Naive B cell (primary cell): ENCODE measurements at regions not wholly inside any gene's neighbourhood (a gene's known extent, or its start where the extent isn't known, plus 50 kb on each side); places are given as distances from the start of the nearest gene placed in this dataset.
A peak's percentile ranks its signal among the peaks of the same experiment; 100 is the strongest.

ENCODE experiments used
- ATAC-seq, 2 donors: fragments of 150-1000 bp; cut with Tn5 transposase; 2 replicates each; pipeline ENCODE4 v1.10.0; 2021; ENCODE audit warnings: low read depth in 2 of 2, mild to moderate bottlenecking in 2 of 2, moderate library complexity in 2 of 2
- DNase-seq: peaks from one replicate; pipeline ENCODE4 v3.0.0; 2022
- H3K27ac Mint-ChIP-seq, 6 donors: one replicate each; pipeline ENCODE4 v1.8.0; 2020 to 2022; ENCODE audit warnings: mild to moderate bottlenecking in 6 of 6, mixed read lengths in 6 of 6, moderate library complexity in 5 of 6, inconsistent platforms in 2 of 6
- H3K27me3 Mint-ChIP-seq, 3 donors: one replicate each; pipeline ENCODE4 v1.8.0; 2021 to 2022; ENCODE audit warnings: mixed read lengths in 3 of 3, mild to moderate bottlenecking in 1 of 3
- H3K36me3 Mint-ChIP-seq, 2 donors: one replicate each; pipeline ENCODE4 v1.8.0; 2020 to 2022; ENCODE audit warnings: mixed read lengths in 2 of 2, inconsistent platforms in 1 of 2, mild to moderate bottlenecking in 1 of 2
- H3K4me1 Mint-ChIP-seq, 3 donors: one replicate each; pipeline ENCODE4 v1.8.0; 2020 to 2022; ENCODE audit warnings: mixed read lengths in 3 of 3, inconsistent platforms in 1 of 3, mild to moderate bottlenecking in 1 of 3, moderate library complexity in 1 of 3
- H3K4me3 Mint-ChIP-seq, 8 donors: one replicate each; pipeline ENCODE4 v1.8.0; 2020 to 2022; ENCODE audit warnings: mild to moderate bottlenecking in 8 of 8, mixed read lengths in 8 of 8, moderate library complexity in 8 of 8, inconsistent platforms in 2 of 8
- H3K9me3 Mint-ChIP-seq, 7 donors: one replicate each; pipeline ENCODE4 v1.8.0; 2020 to 2022; ENCODE audit warnings: mixed read lengths in 7 of 7, mild to moderate bottlenecking in 5 of 7, inconsistent platforms in 2 of 7, moderate library complexity in 1 of 7

GRCh38 chr3:27826448-27826847 is 104.3 kb upstream of the EOMES start:
- Mint-ChIP-seq H3K36me3 (no peaks in the 10 kb centered on the region), H3K4me3 (no peak overlapping the region), H3K27ac (no peak overlapping the region), H3K4me1 (no peaks in the 10 kb centered on the region), H3K9me3 (no peaks in the 10 kb centered on the region), H3K27me3 (peaks cover 10 to 24% (median 16%) of the 10 kb centered on the region in 3 donors)
- DNase-seq (no peak), ATAC-seq (no peak)

GRCh38 chr3:27827041-27827440 is 104.9 kb upstream of the EOMES start:
- Mint-ChIP-seq H3K36me3 (no peaks in the 10 kb centered on the region), H3K27ac (no peak overlapping the region), H3K9me3 (peaks cover 0 to 1% (median 0%) of the 10 kb centered on the region in 7 donors), H3K4me1 (no peaks in the 10 kb centered on the region), H3K27me3 (peaks cover 10 to 24% (median 16%) of the 10 kb centered on the region in 3 donors), H3K4me3 (no peak overlapping the region)
- no peak for ATAC-seq
- no peak for DNase-seq

- Mint-ChIP-seq H3K9me3 (peaks cover 0 to 4% (median 0%) of the 10 kb centered on the region in 7 donors), H3K4me1 (no peaks in the 10 kb centered on the region), H3K36me3 (no peaks in the 10 kb centered on the region), H3K27me3 (peaks cover 0 to 8% (median 6%) of the 10 kb centered on the region in 3 donors), H3K4me3 (no peak overlapping the region), H3K27ac (no peak overlapping the region)
- ATAC-seq (no peak), DNase-seq (no peak)
Observed at GRCh38 chr3:27840807-27841594, 118.9 kb upstream of the EOMES start.

- ATAC-seq = no peak
- peaks cover 0 to 5% (median 0%) of the 10 kb centered on the region in 7 donors for H3K9me3 Mint-ChIP-seq
- H3K27me3 Mint-ChIP-seq = peaks cover 0 to 12% (median 11%) of the 10 kb centered on the region in 3 donors
- no peak overlapping the region for H3K4me3 Mint-ChIP-seq
- H3K27ac Mint-ChIP-seq = no peak overlapping the region
- no peak for DNase-seq
- H3K4me1 Mint-ChIP-seq = no peaks in the 10 kb centered on the region
- H3K36me3 Mint-ChIP-seq = no peaks in the 10 kb centered on the region
Observed at GRCh38 chr3:27844052-27844675, 122.0 kb upstream of the EOMES start.

GRCh38 chr3:27847697-27848096 is 125.6 kb upstream of the EOMES start:
- DNase-seq (no peak), ATAC-seq (no peak)
- Mint-ChIP-seq H3K4me1 (no peaks in the 10 kb centered on the region), H3K9me3 (peaks cover 0 to 22% (median 10%) of the 10 kb centered on the region in 7 donors), H3K36me3 (no peaks in the 10 kb centered on the region), H3K27ac (no peak overlapping the region), H3K27me3 (peaks cover 0 to 14% (median 12%) of the 10 kb centered on the region in 3 donors), H3K4me3 (no peak overlapping the region)

- peaks cover 6 to 22% (median 10%) of the 10 kb centered on the region in 7 donors for H3K9me3 Mint-ChIP-seq
- ATAC-seq = no peak
- H3K4me1 Mint-ChIP-seq = no peaks in the 10 kb centered on the region
- no peak for DNase-seq
- H3K27ac Mint-ChIP-seq = no peak overlapping the region
- peaks cover 0 to under 1% of the 10 kb centered on the region in 2 donors for H3K36me3 Mint-ChIP-seq
- peaks cover 0 to 19% (median 5%) of the 10 kb centered on the region in 3 donors for H3K27me3 Mint-ChIP-seq
- H3K4me3 Mint-ChIP-seq = no peak overlapping the region
Observed at GRCh38 chr3:27848826-27849225, 126.7 kb upstream of the EOMES start.

GRCh38 chr3:27859821-27860220 is 137.7 kb upstream of the EOMES start:
- no peaks in the 10 kb centered on the region for H3K4me1 Mint-ChIP-seq
- DNase-seq = no peak
- H3K27me3 Mint-ChIP-seq = no peaks in the 10 kb centered on the region
- no peaks in the 10 kb centered on the region for H3K36me3 Mint-ChIP-seq
- no peak for ATAC-seq
- H3K4me3 Mint-ChIP-seq = no peak overlapping the region
- no peak overlapping the region for H3K27ac Mint-ChIP-seq
- H3K9me3 Mint-ChIP-seq = peaks cover 0 to 5% (median 3%) of the 10 kb centered on the region in 7 donors

GRCh38 chr3:27861046-27862036 is 139.2 kb upstream of the EOMES start:
- ATAC-seq (no peak), DNase-seq (no peak)
- H3K4me1 Mint-ChIP-seq = no peaks in the 10 kb centered on the region
- H3K27ac Mint-ChIP-seq = no peak overlapping the region
- no peaks in the 10 kb centered on the region for H3K36me3 Mint-ChIP-seq
- H3K9me3 Mint-ChIP-seq = peaks cover 0 to 5% (median 3%) of the 10 kb centered on the region in 7 donors
- H3K27me3 Mint-ChIP-seq = no peaks in the 10 kb centered on the region
- no peak overlapping the region for H3K4me3 Mint-ChIP-seq

GRCh38 chr3:27865731-27866130 is 143.6 kb upstream of the EOMES start:
- DNase-seq (no peak), ATAC-seq (no peak)
- peaks cover 6 to 30% of the 10 kb centered on the region in 2 donors for H3K36me3 Mint-ChIP-seq
- H3K9me3 Mint-ChIP-seq = peaks cover 17 to 31% (median 28%) of the 10 kb centered on the region in 7 donors
- peaks cover 0 to 25% (median 17%) of the 10 kb centered on the region in 3 donors for H3K27me3 Mint-ChIP-seq
- H3K27ac Mint-ChIP-seq = no peak overlapping the region
- no peaks in the 10 kb centered on the region for H3K4me1 Mint-ChIP-seq
- H3K4me3 Mint-ChIP-seq = no peak overlapping the region

GRCh38 chr3:27869152-27869551 is 147.0 kb upstream of the EOMES start:
- no peak overlapping the region for H3K27ac Mint-ChIP-seq
- no peak for ATAC-seq
- peaks cover 17 to 32% (median 28%) of the 10 kb centered on the region in 7 donors for H3K9me3 Mint-ChIP-seq
- no peak overlapping the region for H3K4me3 Mint-ChIP-seq
- H3K27me3 Mint-ChIP-seq = peaks cover 0 to 33% (median 27%) of the 10 kb centered on the region in 3 donors
- DNase-seq = no peak
- peaks cover 6 to 40% of the 10 kb centered on the region in 2 donors for H3K36me3 Mint-ChIP-seq
- H3K4me1 Mint-ChIP-seq = no peaks in the 10 kb centered on the region

- peak overlapping the region in 1 of 8 donors; percentile 2 for H3K4me3 Mint-ChIP-seq
- H3K27ac Mint-ChIP-seq = peak overlapping the region in 3 of 6 donors; percentile 6 to 82 (median 16)
Observed at GRCh38 chr3:27877061-27878013, 155.2 kb upstream of the EOMES start.

GRCh38 chr3:27878014-27878383 is 155.9 kb upstream of the EOMES start:
- ATAC-seq (no peak), DNase-seq (no peak)
- H3K36me3 Mint-ChIP-seq = no peaks in the 10 kb centered on the region
- peak overlapping the region in 2 of 8 donors; percentile 2 to 13 for H3K4me3 Mint-ChIP-seq
- peak overlapping the region in 4 of 6 donors; percentile 6 to 82 (median 24) for H3K27ac Mint-ChIP-seq
- H3K27me3 Mint-ChIP-seq = peaks cover 0 to 3% (median 0%) of the 10 kb centered on the region in 3 donors
- H3K9me3 Mint-ChIP-seq = peaks cover 0 to 2% (median 0%) of the 10 kb centered on the region in 7 donors
- peaks cover 38 to 42% (median 39%) of the 10 kb centered on the region in 3 donors for H3K4me1 Mint-ChIP-seq

More at GRCh38 chr3:27877061-27878013, 155.2 kb upstream of the EOMES start:
- H3K36me3 Mint-ChIP-seq = no peaks in the 10 kb centered on the region
- H3K9me3 Mint-ChIP-seq = peaks cover 0 to 2% (median 0%) of the 10 kb centered on the region in 7 donors
- no peak for DNase-seq
- peaks cover 38 to 42% (median 39%) of the 10 kb centered on the region in 3 donors for H3K4me1 Mint-ChIP-seq
- H3K27me3 Mint-ChIP-seq = peaks cover 0 to 10% (median 6%) of the 10 kb centered on the region in 3 donors
- no peak for ATAC-seq
